HFFc6 (cell line): ENCODE measurements at regions not wholly inside any gene's neighbourhood (a gene's known extent, or its start where the extent isn't known, plus 50 kb on each side); places are given as distances from the start of the nearest gene placed in this dataset.

Experiments used
- DNase-seq: peaks from one replicate; pipeline ENCODE4 v3.0.0-alpha.2; 2018
- H3K27ac Mint-ChIP-seq: 2 replicates; pipeline ENCODE4 v1.8.0; 2020; ENCODE audit warnings: mild to moderate bottlenecking, mixed read lengths
- H3K27me3 Mint-ChIP-seq: 2 replicates; pipeline ENCODE4 v1.8.0; 2021; ENCODE audit warnings: mild to moderate bottlenecking, moderate library complexity, mixed read lengths; ENCODE audit not compliant: insufficient read depth
- H3K36me3 Mint-ChIP-seq: 2 replicates; pipeline ENCODE4 v1.8.0; 2021; ENCODE audit warnings: low read depth, mixed read lengths
- H3K4me1 Mint-ChIP-seq: 2 replicates; pipeline ENCODE4 v1.8.0; 2020; ENCODE audit warnings: low read depth, mixed read lengths
- H3K4me3 Mint-ChIP-seq: 2 replicates; pipeline ENCODE4 v1.8.0; 2020; ENCODE audit warnings: mild to moderate bottlenecking, moderate library complexity, mixed read lengths
- H3K9me3 Mint-ChIP-seq: 2 replicates; pipeline ENCODE4 v1.8.0; 2020; ENCODE audit warnings: mild to moderate bottlenecking, mixed read lengths
- CTCF ChIP-seq: fragments of 200-600 bp; sonication (generic); IDR thresholded peaks from 2 replicates; pipeline ENCODE4 v1.5.0; 2021; ENCODE audit warnings: antibody characterized with exemption, mild to moderate bottlenecking

DNA sequence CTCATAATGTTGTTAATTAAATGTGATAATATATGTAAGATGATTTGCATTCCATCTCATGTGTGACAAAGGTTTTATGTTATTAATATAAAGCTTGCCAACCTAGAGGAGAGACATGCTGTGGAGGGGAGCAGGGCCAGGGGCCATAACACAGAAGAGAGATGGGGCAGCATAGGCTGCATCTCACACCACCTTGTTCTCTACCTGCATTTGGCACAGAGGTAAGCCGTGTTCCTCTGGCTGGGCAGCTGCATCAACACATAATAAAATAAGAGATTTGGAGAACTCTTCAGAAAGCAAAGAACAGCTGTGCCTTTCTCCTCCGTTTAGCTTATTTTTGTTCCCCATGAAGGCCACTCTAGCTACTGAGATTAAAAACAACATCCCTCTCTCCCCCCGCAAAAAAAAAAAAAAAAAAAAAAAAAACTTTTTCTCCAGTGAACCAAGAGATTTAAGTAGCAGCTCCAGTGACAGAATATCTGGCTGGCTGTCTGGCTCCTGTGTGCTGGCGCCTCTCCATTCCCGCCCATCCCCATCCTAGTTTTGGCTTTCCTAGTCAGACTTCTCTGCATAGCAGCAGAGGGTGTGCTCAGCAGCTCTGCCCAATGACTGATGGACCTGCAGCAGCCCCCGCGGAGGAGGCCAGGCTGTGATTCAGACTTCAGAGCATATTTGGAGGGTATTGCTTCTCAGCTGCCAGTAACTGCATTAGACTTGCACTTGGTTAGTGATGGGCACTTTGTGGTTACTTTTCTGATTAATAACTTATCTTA lies 52.2 kb upstream of the STXBP5L start:
- peak; percentile 92 for DNase-seq
- no peaks in the 10 kb centered on the region for H3K9me3 Mint-ChIP-seq
- no peak for TF ChIP-seq CTCF
- H3K36me3 Mint-ChIP-seq: no peaks in the 10 kb centered on the region
- H3K4me1 Mint-ChIP-seq: peaks cover 66% of the 10 kb centered on the region
- H3K4me3 Mint-ChIP-seq: peak overlapping the region; percentile 50; the same call in 1 of the 2 replicates
- H3K27me3 Mint-ChIP-seq: peaks cover 7% of the 10 kb centered on the region
- peak overlapping the region; percentile 83 for H3K27ac Mint-ChIP-seq
